Inflammatory macrophage (primary cell): ENCODE measurements at regions not wholly inside any gene's neighbourhood (a gene's known extent, or its start where the extent isn't known, plus 50 kb on each side); places are given as distances from the start of the nearest gene placed in this dataset.
A peak's percentile ranks its signal among the peaks of the same experiment; 100 is the strongest.

Experiments
- DNase-seq, 2 donors: peaks; one replicate each; pipeline ENCODE4 v3.0.0-alpha.2; 2020 to 2022

DNA sequence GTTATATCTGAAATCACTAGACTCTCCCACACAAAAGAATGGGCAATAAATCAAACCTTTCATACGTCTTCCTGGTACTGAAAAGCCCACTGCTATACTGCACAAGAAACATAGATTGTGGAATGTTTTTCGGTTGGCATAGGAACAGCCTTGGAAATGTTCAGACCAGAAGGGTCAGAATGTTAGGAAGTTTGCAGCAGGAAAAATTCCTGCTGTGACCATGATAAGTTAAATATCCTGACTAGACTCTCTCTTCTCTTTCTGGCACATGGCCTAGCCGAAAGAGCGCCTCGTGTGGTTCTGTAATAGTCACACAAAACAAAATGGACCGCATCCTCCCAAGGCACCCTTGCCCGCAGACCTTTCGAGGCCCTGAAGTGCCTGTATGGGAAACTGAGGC is 427.2 kb downstream of the COG6 start:
- DNase-seq: no peak

DNA sequence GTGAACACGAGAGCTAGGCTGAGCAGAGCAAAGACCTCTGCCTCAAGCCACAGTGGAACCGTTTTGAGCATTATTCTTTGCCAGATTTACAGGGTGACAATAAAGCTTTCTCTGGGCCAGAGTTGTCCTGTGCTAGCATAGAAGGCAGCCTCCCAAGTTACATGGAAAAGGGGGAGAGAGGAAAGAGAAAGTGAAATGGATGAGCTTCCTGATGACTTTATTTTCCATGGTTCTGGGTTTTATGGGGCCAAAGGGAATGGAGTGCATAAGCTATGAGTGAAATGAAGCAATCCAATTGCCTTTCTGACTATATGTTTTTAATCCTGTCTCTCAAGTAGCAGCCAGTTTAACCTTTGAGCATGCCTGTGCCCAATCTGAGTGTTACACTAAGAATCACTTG is 428.4 kb downstream of the COG6 start:
- no peak for DNase-seq

DNA sequence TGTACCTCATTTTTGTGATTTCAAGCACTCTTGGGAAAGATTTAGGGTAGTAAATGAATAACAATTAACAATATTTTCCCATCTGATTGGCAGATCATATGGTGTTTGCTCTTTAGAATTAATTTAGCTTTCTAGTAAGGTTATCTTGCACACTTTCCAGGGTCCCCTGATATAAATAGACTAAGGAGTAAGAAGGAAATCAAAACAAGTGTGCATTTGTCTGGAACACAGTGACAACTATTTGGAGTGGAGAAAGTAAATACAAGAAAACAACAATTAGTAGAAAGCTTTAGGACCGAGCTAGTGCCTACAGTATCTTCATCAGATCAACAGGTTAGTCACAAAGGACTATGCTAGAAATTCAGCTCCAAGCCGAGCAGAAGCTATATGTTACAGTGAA is 429.5 kb downstream of the COG6 start:
- DNase-seq: no peak

DNA sequence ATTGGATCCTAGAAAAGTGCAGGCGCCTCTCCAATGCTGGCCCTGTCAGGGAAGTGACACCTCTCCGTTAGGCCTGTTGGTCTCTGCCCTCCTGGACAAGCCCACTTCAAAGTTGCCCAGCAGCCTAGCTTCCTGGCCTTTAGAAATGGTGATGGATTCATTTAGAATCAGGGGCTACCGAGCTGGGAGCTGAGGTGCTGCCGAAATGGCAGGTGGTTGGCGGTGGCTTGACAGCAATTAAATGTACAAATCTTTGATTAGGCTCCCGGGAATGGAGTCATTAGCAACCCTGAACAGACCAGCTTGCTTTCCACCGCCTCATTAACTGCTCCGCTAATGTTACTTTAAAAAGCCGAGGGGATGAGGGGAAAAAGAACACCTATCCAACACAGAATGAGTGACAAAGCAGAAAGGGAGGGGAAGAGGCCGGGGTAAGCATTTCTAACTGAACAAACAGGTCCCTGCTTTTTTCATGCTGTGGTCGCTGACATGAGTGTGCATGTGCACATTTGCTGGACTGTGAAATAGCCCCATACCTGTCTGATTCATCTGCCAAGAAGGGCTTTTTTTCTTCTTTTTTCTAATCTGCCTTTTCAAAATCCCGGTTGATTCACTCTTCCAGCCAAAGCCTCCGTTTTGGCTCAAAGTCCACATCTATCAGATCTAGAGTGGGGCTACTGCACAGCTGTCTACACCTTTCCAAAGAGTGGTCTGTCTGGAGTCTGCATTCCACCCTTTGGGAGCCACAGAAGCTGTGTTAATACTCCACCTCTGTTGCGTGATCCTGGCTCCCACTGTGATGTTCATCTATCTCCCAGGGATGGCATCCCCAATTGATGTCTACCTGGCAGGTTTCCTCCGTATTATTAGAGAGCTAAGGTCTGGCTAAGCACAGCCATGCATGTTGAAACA is 431.9 kb downstream of the COG6 start:
- no peak for DNase-seq

DNA sequence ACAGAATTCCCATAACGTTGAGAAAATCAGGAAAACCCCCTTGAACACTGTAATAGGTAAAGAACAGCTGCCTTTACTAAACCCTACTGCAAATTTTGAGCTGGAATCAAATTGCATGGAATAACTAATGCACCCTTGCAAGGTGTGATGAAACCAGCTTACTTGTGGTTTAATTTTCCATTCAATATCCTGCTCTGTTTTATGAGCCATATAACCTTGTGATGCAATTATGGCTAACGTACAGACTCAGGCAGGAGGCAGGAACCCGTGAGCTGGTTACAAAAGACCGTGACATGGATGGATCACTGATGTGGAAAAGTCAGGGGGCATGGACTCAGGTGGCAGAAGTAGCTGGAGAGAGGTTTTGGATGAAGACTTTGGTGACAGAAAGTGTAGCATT is 438.6 kb downstream of the COG6 start:
- DNase-seq: no peak

DNA sequence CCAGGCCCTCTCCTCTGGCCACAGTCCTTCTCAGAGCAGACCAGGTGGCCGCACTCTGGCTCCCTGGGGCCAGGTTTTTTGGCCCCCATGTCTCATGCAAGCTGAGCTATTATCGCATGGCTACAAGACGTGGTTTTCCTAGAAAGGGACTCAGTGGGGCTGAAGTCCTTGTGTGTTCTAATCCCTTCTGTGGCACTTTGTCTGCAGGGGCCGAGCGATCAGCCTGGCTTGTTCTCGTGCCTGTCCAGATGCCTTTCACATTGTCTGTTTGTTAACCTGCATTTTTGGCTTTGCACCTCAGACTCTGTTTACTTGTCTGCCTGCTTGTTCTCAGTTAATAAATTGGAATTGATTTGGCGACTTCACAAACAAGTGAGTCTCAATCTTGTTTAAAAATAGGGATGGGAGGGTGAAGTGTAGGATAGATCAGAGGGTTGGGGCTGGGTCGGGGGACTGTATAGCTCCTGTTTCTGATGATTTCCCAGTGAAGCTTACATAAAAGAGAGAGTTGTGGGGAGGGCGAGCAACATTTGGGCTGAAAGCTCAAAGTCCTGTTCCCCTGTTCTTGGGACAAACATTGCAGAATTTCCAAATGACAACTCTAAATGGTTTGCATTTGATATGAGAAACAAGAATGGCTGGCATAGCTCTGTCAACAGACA is 440.4 kb downstream of the COG6 start:
- no peak for DNase-seq

DNA sequence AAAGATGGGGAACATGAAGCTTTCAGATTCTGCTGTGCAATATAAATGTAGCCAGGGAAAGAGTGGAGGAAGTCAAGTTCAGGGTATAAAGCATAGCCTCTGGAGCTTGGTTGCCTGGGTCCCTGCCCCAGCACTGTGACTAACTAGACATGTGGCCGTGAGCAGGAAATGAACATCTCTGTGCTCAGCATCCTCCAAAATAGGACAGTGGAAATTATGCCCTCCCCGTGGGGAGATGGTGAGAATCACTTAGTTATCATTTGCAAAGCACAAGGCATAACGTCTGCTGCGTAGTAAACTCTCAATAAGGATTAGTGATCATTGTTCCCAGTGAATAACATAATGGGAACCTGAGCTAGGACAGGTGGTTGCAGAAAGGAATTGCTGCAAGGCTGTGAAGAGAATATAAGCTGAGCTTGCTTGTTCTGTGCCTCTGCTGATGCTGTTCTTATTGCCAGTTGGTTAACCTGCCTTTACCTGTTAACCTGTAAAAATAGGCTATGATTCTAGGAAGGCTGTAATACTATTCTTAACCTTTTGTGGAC is 441.0 kb downstream of the COG6 start:
- no peak for DNase-seq

DNA sequence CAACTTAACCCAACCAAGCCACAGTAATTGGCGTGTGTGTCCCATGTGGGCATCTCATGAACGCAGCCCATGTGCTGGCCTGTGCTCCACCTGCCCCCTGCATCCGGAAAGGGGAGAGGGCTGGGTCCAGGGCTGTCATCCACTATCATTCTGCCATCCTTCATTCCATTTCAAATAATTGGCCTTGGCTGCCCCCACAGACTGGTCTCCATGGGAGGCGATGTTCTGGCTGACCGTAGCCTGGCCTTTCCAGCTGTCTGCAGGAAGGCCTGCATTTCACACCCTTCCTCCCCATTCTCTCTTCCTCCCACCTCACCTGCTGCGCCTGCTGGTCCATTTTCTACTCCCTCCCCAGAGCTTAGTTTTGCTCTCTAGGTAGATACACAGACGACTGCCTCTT is 442.8 kb downstream of the COG6 start:
- no peak for DNase-seq

DNA sequence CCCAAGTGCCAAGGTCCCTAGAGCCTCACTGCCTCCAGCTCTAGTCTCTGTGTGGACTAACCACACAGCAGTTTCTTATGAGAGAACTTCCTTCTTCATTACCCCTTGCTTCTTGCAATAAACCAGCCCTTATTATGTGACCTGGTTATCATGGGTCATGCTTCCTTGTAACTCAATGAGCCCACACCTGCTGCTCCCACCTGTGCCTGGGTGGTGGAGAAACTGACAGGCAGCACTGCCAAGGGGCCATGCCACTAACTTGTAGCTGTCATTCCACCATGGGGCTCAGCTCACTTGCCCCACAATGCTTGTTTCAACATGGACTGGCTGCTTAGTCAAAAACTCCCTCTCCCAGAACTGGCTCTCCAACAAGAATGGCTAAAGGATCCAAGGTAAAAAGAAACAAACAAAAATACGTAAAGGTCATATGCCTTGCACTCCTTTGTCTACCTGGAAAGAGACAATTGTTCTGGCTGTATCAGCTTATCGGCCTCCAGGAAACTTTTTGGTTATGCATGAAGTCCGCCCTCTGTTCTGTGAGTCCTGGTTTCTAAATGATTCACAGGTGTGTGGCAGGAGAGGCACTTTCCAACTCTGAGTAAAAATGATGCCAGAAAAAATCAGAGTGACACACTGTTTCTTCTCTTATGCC is 446.4 kb downstream of the COG6 start:
- DNase-seq: peak in 1 of 2 donors; percentile 19

DNA sequence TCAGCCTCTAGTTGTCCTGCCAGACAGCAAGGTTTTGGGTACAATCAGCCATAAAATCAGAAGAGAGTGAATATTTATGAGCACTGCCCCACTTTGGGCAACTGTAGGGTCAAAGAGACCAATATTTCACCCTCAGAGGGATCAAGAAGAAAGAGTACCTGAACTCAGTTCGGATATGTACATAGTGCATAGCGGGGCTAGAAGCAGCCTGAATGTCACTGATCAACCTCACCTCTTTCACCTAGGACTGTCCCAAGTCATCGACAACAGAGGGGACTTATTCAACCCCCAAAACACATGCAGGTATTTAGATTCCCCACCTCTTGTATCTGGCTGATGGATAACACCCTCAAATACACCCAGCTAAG is 446.9 kb downstream of the COG6 start:
- no peak for DNase-seq

DNA sequence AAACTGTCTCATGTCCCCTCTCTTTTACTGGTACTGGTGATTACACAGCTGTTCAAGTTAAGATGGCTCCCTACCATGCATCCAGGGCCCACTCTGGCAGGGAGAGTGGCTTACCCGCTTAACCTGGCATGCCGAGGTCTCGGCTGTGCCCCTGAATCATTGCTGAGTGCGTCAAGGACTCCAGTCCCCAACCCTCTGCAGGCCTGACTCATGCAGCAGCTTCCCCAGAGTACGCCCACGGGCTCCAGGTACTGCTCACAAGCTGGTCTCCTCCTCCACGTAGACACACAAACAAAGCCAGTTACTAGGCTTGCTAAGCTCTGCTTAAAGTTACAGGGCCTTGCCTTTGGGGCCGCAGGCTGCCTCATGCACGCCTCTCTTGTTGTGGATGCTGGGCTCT is 447.4 kb downstream of the COG6 start:
- no peak for DNase-seq

DNA sequence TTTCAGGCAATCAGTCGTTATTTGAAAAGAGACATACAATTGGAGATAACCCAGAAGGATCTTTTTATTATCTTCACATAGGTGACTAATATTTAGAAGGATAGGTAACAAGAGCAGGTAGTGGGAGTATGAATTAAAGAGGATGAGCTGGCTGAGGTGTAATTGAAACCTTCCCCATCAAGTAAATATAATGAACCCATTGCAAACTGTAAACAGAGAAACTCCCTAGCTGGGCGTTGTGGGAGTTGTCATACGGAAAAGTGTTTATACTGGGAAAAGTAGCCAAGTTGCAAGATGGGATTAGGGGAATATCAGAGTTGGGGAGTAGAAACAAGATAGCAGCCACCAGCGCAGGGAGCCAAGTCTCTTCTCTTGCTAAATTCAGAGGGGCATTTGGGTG is 448.4 kb downstream of the COG6 start:
- DNase-seq: no peak

DNA sequence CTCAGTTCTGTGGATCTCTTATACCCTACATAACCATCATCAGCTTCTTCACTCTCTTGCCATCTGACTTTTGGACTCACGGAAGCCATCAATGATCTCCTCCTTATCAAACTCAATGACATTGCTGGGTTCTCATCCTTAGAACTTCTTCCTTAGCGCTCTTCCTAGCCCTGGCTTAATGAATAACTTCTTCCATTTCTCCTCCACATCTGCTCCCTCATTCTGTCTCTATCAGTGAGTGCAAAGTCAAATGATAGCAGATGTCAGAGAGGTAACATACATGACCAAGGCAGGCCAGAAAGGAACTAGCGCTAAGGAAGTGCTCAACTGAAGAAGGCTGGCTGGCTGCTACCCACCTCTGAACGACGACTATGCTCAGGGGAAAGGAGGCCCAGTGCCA is 449.8 kb downstream of the COG6 start:
- DNase-seq: no peak

DNA sequence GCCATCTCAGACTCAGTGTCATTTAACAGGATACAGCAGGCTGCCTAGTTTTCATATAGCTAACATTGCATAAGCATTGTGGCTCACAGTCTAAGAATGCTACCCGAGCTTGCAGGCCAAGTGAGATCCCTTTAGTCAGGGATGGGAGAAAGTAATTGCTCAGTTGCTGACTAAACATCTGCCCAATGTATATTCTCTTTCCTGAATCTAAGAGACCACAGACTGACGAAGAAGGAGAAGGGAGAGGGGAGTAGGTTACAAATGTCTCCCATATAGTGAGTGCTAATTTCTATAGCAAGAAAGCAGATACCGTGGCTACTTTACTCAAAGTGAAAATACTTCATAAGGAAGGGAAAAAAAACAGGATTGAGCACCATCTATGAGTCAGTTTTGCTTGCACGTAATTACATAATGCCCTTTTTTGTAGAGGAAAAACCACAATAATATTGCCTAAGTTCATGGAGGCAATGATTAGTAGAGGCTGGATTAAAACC is 453.9 kb downstream of the COG6 start:
- peak; percentile 44 to 48 for DNase-seq

DNA sequence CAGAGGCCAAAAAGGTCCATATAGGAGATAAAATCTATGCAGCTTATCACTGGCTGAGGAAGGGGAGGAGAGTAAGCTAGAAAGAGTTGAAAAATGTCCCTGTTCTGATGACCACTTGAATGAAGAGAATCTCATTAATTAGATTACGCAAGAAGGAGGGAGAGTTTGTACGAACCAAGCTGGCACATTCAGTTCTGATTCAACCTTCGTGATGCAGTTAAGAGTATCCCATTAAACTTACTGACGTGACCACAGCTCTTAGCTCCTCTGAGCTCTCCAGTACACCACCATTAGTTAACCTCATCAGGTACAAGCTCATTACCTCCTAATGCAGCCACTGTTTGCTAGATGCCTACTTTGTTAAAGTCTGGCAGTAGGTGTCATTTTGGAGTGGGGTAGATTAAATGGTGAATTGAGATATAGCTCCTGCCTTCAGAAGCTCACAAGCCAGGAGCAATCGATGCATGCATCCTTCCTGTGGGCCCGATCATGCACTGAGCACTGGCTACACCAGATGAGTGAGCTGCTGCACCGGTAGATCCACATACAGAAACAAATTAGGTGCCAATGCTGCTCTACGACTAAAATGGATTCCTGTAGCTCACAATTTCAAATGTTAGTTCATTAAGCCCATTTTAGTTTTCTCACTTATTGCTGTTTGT is 458.3 kb downstream of the COG6 start:
- no peak for DNase-seq

DNA sequence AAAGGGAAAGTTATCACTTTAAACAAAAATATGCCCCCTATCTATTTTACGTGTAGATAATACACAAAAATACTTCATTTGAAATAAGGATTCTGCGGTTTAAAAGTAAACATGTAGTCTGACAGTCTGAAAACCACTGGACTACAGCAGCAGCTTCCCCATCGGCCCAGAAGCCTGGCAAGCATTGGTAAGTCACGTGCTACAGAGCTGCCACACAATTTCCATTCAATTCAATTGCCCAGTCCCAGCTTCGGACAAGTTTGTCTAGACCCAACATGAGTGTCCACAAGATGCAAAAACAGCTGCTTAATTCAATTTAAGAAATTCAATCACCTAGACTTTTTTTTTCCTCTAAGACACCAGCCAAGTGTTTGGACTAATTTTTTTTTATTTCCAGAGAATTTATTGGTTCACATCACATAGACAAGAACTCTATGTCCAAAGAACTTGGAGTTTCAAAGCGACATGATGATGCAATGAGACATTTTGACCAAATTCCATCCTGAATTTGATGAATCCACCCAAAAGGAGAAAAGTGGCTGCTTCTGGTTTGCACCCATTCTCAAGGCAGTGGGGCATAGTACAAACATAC is 458.9 kb downstream of the COG6 start:
- no peak for DNase-seq

DNA sequence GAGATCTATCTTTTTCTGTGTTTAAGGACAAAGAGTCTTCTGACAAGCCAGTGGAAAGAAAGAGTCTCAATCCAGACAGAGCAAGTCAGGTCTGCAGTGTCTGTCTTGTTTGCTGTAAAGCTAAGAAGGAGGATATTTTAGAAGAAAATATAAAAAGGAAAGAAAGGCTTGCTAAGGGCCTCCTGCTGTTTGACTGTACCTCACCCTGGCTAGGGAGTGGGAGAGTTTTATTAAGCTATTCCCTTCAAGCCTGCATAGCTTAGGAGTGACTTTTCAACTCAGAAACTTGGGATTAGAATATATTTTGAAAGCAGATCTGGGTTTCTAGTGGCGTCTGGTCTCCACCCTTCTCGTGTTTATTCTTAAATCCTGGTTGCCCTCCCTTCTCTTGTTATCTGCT is 460.0 kb downstream of the COG6 start:
- DNase-seq: no peak

DNA sequence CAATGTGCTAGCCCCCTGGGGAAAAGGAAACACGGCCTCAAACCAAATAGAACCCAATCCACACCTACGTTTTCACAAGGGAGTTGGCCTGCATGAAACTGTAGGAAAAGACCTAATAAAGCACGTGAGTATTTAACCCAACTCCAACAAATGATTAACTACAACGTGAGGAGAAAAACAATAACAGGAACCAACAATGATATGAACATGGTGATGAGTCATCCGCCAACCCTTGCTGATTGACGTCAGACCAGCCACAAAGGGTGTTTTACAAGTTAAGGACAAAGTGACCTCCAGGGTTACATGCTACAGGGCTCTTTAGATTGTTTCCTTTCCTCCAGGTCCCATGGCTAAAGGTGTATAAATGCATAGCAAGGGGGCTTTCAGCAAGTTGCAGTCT is 460.5 kb downstream of the COG6 start:
- peak; percentile 80 to 90 for DNase-seq

DNA sequence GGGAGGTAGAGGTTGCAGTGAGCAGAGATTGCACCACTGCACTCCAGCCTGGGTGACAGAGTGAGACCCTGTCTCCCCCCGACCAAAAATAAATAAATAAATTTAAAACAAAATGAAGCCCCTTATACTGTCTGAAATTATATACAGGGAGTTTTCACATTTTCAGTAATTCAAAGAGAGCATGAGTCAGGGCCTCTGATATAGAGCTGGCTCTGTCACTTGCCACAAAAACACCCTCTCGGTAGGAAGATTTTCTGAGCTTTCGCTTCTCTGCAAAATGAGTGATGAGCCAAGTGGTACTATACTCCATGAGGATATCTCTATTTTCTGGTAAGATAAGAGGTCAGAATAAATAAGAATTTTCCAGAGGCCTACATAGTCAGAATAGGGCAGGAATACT is 462.9 kb downstream of the COG6 start:
- DNase-seq: no peak

DNA sequence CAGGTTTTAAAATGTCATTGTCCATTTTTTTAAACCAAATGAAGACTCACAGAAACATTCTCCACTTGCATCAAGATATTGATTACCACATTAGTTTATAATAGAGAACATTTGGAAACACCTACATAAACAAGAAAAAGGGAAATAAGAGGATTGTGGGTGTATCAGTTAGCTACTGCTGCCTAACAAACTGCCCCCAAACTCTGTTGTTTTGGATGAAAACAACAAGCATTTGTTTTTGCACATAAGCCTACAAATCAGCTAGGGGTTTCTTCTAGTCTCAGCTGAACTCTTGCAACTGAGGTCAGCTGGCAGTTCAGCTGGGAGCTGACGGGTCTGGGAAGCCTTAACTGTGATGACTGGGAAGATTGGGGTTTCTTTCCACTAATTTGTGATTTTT is 464.4 kb downstream of the COG6 start:
- DNase-seq: no peak

DNA sequence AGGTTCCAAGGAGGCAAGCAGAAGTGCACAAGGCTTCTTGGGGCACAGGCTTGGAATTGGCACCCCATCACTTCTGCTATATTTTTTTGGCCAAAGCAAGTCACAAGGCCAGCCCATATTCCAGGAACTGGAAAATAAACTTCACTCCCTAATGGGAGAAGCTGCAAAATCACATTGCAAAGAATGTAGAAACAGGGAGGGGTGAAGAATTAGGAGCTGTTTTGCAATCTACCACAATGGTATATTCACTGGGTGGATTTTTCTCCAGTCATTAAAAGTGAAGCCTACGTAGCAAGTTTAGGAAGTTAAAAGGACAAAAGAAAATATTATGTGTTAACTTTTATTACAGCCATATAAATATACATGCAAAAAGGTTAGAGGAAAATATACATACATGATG is 464.8 kb downstream of the COG6 start:
- peak; percentile 51 to 65 for DNase-seq

DNA sequence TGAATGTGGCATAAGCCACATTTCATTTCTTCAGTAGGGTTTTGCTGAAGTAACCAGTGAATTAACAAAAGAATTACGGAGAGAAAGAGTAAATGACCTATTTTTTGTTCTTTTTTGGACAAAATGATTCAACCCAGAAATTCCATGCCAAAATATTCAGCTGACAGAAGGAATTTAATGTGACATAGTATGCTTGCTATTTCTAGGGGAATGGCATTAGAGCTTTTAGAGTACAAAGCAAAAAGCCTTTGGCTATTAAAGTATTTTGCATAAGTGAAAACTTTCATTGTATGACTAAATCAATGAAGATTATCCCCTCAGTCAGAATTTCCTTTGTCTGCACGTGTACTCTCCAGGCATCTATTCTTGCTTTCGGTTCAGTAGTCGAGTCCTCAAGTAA is 465.3 kb downstream of the COG6 start:
- DNase-seq: no peak
